CD4-positive, alpha-beta T cell (primary cell): ENCODE measurements at regions not wholly inside any gene's neighbourhood (a gene's known extent, or its start where the extent isn't known, plus 50 kb on each side); places are given as distances from the start of the nearest gene placed in this dataset.

Experiments used
- ATAC-seq: fragments of 200-7000 bp; cut with Tn5 transposase; one replicate; pipeline ENCODE4 v1.10.0; 2022; ENCODE audit warnings: mild to moderate bottlenecking; ENCODE audit not compliant: poor library complexity
- CTCF ChIA-PET: fragments of 350-600 bp; sonication (Branson Sonifier 250); formaldehyde crosslinking; loops from one replicate; lab custom pipeline; 2021; ENCODE audit warnings: antibody characterized with exemption, inconsistent platforms; lab: Charles Lee
- POLR2A ChIA-PET: fragments of 350-600 bp; sonication (Branson Sonifier 250); formaldehyde crosslinking; loops from one replicate; lab custom pipeline; 2021; ENCODE audit warnings: antibody characterized with exemption, inconsistent platforms; lab: Charles Lee
- DNase-seq, 14 experiments: peaks; one replicate each; pipeline ENCODE4 v3.0.0-alpha.2; 2013 to 2020; ENCODE audit warnings: mixed read lengths in 2 of 14
- H3K27ac ChIP-seq, 2 donors: one replicate each; pipeline versions ENCODE4 v1.5.1 to v1.7.0; 2013; ENCODE audit warnings: low read length in 2 of 2, low read depth in 1 of 2, mild to moderate bottlenecking in 1 of 2
- H3K27me3 ChIP-seq, 2 experiments: 1 replicate in 1 of 2; 2 replicates in 1 of 2; pipeline versions ENCODE4 v1.6.1 to v1.7.0; 2013; ENCODE audit warnings: low read length in 2 of 2, control low read depth in 1 of 2, mild to moderate bottlenecking in 1 of 2, moderate library complexity in 1 of 2; ENCODE audit not compliant: insufficient read depth in 2 of 2, control insufficient read depth in 1 of 2
- H3K36me3 ChIP-seq: one replicate; pipeline ENCODE4 v1.6.1; 2013; ENCODE audit warnings: low read length, control low read depth; ENCODE audit not compliant: insufficient read depth
- H3K4me1 ChIP-seq: one replicate; pipeline ENCODE4 v1.6.1; 2013; ENCODE audit warnings: low read length, control low read depth; ENCODE audit not compliant: insufficient read depth
- H3K4me3 ChIP-seq: one replicate; pipeline ENCODE4 v1.5.1; 2013; ENCODE audit warnings: mild to moderate bottlenecking, low read length, moderate library complexity
- H3K9me3 ChIP-seq, 2 experiments: 1 replicate in 1 of 2; 2 replicates in 1 of 2; pipeline versions ENCODE4 v1.6.1 to v1.7.0; 2013; ENCODE audit warnings: low read length in 2 of 2, mild to moderate bottlenecking in 2 of 2, control low read depth in 1 of 2, moderate library complexity in 1 of 2; ENCODE audit not compliant: control insufficient read depth in 1 of 2, insufficient read depth in 1 of 2
- H3K27ac Mint-ChIP-seq: one replicate; pipeline ENCODE4 v1.8.0; 2020; ENCODE audit warnings: mixed read lengths
- H3K27me3 Mint-ChIP-seq: one replicate; pipeline ENCODE4 v1.8.0; 2021; ENCODE audit warnings: mixed read lengths
- H3K36me3 Mint-ChIP-seq: one replicate; pipeline ENCODE4 v1.8.0; 2021; ENCODE audit warnings: low read depth, mixed read lengths
- H3K4me1 Mint-ChIP-seq: one replicate; pipeline ENCODE4 v1.8.0; 2021; ENCODE audit warnings: low read depth, mixed read lengths
- H3K4me3 Mint-ChIP-seq: one replicate; pipeline ENCODE4 v1.8.0; 2020; ENCODE audit warnings: mild to moderate bottlenecking, mixed read lengths
- H3K9me3 Mint-ChIP-seq: one replicate; pipeline ENCODE4 v1.8.0; 2020; ENCODE audit warnings: mixed read lengths
- CTCF ChIP-seq: fragments of 200-600 bp; IDR thresholded peaks from one replicate; pipeline ENCODE4 v1.8.0; 2022; ENCODE audit warnings: antibody characterized with exemption, mild to moderate bottlenecking
- intact Hi-C, 2 experiments: fragments of 100-400 bp; cut with DNase I in 1 of 2; cut with micrococcal nuclease in 1 of 2; formaldehyde crosslinking; loops; one replicate each; pipeline versions ENCODE4 v1.15.1 to v1.9.0; 2023 to 2025; cut with DNase I, micrococcal nuclease

GRCh38 chr5:6218517-6218916, 159.8 kb downstream of the MED10 start:
- peaks cover 0 to 22% of the 10 kb centered on the region in 2 experiments for H3K9me3 ChIP-seq
- no peak overlapping the region for H3K4me3 Mint-ChIP-seq
- ChIA-PET CTCF (no interaction called here), POLR2A (no interaction called here)
- DNase-seq (no peak), ATAC-seq (no peak)
- no peaks in the 10 kb centered on the region for H3K27me3 Mint-ChIP-seq
- H3K4me1 Mint-ChIP-seq = no peaks in the 10 kb centered on the region
- no peaks in the 10 kb centered on the region for H3K4me1 ChIP-seq
- no peaks in the 10 kb centered on the region for H3K36me3 ChIP-seq
- intact Hi-C loops = no loop called here
- no peak for TF ChIP-seq CTCF
- no peak overlapping the region for H3K27ac ChIP-seq
- no peaks in the 10 kb centered on the region for H3K27me3 ChIP-seq
- no peak overlapping the region for H3K4me3 ChIP-seq
- H3K27ac Mint-ChIP-seq = no peak overlapping the region
- no peaks in the 10 kb centered on the region for H3K9me3 Mint-ChIP-seq
- H3K36me3 Mint-ChIP-seq = no peaks in the 10 kb centered on the region

GRCh38 chr5:6218116-6218515, 160.2 kb downstream of the MED10 start:
- Mint-ChIP-seq H3K27me3 (no peaks in the 10 kb centered on the region), H3K4me1 (no peaks in the 10 kb centered on the region), H3K4me3 (no peak overlapping the region), H3K36me3 (no peaks in the 10 kb centered on the region), H3K27ac (no peak overlapping the region), H3K9me3 (no peaks in the 10 kb centered on the region)
- POLR2A ChIA-PET = no interaction called here
- H3K4me1 ChIP-seq = no peaks in the 10 kb centered on the region
- no peak for TF ChIP-seq CTCF
- H3K9me3 ChIP-seq = peaks cover 0 to 22% of the 10 kb centered on the region in 2 experiments
- no peak overlapping the region for H3K27ac ChIP-seq
- CTCF ChIA-PET = no interaction called here
- DNase-seq (no peak), ATAC-seq (no peak)
- no peaks in the 10 kb centered on the region for H3K36me3 ChIP-seq
- no peaks in the 10 kb centered on the region for H3K27me3 ChIP-seq
- H3K4me3 ChIP-seq = no peak overlapping the region
- intact Hi-C loops = no loop called here

GRCh38 chr5:6216471-6217075, 161.8 kb downstream of the MED10 start:
- H3K9me3 Mint-ChIP-seq = peaks cover 6% of the 10 kb centered on the region
- H3K4me1 Mint-ChIP-seq = no peaks in the 10 kb centered on the region
- H3K4me3 ChIP-seq = no peak overlapping the region
- no peaks in the 10 kb centered on the region for H3K36me3 ChIP-seq
- no peaks in the 10 kb centered on the region for H3K27me3 Mint-ChIP-seq
- no peaks in the 10 kb centered on the region for H3K4me1 ChIP-seq
- H3K27ac Mint-ChIP-seq = no peak overlapping the region
- DNase-seq = no peak
- intact Hi-C loops = no loop called here
- peaks cover 0 to 25% of the 10 kb centered on the region in 2 experiments for H3K9me3 ChIP-seq
- ATAC-seq = no peak
- H3K4me3 Mint-ChIP-seq = no peak overlapping the region
- CTCF ChIA-PET = no interaction called here
- no peak overlapping the region for H3K27ac ChIP-seq
- no peaks in the 10 kb centered on the region for H3K27me3 ChIP-seq
- H3K36me3 Mint-ChIP-seq = no peaks in the 10 kb centered on the region
- no peak for TF ChIP-seq CTCF
- POLR2A ChIA-PET = no interaction called here
